Tongue (tissue), 1 donor: ENCODE measurements at regions not wholly inside any gene's neighbourhood (a gene's known extent, or its start where the extent isn't known, plus 50 kb on each side); places are given as distances from the start of the nearest gene placed in this dataset.
"Not testable (repeated sequence)": the region's sequence is repeated elsewhere in the genome, so short reads cannot be mapped to it uniquely, and the experiment has no call there.

Experiments
- DNase-seq: peaks from one replicate; pipeline ENCODE4 v3.0.0-alpha.2; 2015

- DNase-seq, result no peak
Observed at GRCh38 chr18:11379660-11380059, 229.7 kb upstream of the SLC35G4 start.

DNA sequence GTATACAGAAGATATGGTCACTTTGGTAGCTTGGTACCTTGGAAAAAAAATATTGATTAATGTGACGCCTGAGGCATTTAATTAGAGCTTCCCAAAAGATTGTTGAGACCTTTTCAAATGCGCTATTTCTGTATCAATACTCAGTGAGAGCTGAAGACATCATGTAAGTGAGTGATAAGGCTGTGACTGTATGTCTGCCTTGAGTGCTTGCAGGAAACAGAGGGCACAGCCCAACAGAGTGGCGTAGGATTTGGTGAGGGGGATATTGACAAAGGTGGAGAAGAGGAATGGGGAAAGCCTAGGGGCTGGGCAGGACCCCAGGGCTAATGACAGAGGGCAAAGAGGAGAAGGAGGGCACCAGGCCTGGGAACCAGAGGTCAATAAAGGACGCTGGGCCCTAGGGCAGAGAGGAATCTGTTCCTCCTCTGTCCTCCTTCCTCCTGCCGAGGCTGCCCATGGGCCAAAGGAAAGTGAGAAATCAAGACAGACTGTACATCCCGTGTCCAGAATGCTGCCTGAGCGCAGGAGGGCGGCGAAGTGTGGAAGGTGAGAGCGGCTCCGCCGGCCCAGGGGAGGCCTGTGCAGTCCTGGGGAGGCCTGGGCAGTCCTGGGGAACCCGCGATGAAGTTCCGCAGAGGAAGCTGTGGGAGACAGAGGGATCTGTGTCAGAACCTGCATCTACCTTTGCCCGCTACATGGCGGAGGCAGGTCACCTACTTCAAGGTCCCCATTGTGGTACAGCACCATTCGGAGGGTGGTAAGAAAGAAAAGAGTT, 228.6 kb upstream of the PIEZO2 start:
- DNase-seq, result no peak

- no peak for DNase-seq
Observed at GRCh38 chr18:11372163-11372562, 222.8 kb upstream of the PIEZO2 start.

- DNase-seq, result no peak
Observed at GRCh38 chr18:11369556-11369955, 220.2 kb upstream of the PIEZO2 start.

- no peak for DNase-seq
Observed at GRCh38 chr18:11368020-11368419, 218.7 kb upstream of the PIEZO2 start.

- no peak for DNase-seq
Observed at GRCh38 chr18:11367351-11367750, 218.0 kb upstream of the PIEZO2 start.

DNA sequence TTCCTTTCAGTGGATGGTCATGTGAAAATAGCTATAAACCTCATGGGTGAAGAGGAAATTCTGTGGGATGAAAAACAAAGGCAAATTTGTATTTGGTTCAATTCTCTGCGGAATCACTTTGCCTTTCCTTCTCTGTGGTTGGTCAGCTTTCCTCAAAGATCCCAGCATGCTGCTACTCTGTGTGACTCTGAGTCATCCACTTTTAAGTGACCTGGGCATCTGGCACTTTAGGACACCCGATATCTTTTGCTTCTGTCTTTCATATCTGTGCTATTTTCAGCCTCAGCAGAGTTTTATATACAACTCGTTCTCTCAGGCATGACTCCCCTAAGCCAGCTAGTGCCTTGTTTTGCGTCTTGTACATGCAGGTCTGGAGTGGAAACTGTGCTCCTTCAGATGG, 217.0 kb upstream of the PIEZO2 start:
- DNase-seq, result peak; percentile 81

DNA sequence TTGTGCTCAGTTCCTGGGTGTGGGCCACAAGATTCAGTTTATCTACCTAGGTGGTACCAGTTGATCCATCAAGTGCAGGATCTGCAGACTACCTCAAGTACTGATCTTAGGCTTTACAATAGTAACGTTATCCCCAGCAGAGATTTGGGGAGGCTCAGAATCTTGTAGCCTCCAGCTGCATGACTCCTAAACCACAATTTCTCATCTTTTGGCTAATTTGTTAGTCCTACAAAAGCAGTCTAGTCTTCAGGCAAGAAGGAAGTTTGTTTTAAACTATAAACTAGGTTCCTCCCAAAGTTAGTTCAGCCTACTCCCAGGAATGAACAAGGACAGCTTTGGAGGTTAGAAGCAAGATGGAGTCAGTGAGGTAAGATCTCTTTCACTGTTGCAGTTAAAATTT, 213.5 kb upstream of the PIEZO2 start:
- DNase-seq, result no peak

GRCh38 chr18:11361862-11362261, 212.5 kb upstream of the PIEZO2 start:
- DNase-seq, result not testable (repeated sequence)

- DNase-seq, result no peak
Observed at GRCh38 chr18:11357678-11358077, 208.3 kb upstream of the PIEZO2 start.

DNA sequence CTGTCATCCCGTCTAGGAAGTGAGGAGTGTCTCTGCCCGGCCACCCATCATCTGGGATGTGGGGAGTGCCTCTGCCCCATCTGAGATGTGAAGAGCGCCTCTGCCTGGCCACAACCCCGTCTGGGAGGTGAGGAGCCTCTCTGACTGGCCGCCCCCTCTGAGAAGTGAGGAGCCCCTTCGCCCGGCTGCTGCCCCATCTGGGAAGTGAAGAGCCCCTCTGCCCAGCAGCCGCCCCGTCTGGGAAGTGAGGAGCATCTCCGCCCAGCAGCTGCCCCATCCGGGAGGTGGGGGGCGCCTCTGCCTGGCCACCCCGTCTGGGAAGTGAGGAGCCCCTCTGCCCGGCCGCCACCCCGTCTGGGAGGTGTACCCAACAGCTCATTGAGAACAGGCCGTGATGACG, 195.2 kb upstream of the PIEZO2 start:
- DNase-seq, result not testable (repeated sequence)

DNA sequence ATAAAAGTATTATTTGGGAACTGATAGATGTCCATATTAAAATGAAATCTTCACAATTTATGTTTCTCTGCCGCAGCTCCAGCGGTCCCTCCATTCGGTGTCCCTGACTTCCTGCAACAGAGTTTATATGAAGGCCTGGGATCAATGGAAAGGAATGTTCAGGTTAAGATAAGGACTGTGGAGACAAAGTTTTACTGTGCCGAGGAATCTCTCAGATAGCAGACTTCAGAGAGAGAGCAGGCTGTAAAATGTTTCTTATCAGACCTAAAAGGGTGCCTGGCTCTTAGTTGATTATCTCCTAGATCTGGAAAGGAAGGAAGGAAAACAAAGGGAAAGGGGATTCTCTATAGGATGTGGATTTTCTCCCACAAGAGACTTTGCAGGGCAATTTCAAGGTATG, 193.7 kb upstream of the PIEZO2 start:
- no peak for DNase-seq

DNA sequence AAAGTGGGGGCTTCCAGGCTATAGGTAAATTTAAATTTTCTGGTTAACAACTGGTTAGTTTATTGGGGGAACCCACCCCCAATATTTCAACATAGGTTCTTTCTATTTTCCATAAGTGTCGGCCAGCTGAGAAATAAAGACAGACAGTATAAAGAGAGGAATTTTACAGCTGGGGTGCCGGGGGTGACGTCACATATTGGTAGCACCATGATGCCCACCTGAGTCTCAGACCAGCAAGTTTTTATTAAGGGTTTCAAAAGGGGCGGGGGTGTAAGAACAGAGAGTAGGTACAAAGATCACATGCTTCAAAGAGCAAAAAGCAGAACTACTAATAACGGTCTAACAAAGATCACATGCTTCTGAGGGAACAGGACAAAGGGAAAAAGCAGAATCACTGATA, 192.7 kb upstream of the PIEZO2 start:
- not testable (repeated sequence) for DNase-seq

DNA sequence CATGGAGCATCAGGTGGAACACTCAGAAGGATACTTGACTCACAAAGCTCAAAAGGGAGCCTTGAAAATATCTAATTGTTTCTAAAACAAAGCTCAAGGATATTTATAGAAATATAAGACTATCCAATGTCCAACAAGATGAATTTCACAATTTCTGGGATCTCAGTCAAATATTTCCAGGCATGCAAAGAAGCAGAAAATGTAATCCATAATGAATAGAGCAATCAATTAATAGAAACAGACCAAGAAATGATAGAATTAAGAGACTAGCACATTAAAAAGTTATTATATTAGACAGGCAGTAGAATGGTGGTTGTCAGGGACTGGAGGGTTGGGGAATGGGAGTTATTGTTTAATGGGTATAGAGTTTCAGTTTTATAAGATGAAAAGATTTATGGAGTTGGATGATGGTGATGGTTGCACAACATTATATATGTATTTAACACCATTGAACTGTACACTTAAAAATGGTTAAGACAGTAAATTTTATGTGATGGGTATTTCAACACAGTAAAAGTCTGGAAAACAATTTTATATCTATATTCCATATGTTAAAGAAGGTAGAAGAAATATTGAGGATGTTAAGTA, 189.9 kb upstream of the PIEZO2 start:
- DNase-seq, result no peak

DNA sequence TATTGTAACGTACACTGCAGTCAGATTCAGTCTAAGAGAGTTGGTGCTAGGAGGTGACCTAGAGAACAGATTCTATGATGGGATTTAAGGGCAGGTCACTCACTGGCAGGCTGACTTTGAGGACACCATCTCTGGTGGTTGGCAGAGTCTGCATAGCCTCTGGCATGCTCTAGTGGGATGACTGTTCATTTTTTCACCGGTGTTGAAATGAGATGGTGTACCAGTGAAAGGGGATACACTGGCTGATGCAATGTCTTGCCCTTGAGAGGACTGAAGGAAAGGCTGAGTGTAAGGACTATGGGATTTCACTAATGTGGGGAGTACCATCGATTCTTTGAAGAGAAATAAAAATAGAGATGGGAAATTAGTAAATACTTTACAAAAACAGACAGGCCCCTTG, 186.9 kb upstream of the PIEZO2 start:
- DNase-seq, result no peak

DNA sequence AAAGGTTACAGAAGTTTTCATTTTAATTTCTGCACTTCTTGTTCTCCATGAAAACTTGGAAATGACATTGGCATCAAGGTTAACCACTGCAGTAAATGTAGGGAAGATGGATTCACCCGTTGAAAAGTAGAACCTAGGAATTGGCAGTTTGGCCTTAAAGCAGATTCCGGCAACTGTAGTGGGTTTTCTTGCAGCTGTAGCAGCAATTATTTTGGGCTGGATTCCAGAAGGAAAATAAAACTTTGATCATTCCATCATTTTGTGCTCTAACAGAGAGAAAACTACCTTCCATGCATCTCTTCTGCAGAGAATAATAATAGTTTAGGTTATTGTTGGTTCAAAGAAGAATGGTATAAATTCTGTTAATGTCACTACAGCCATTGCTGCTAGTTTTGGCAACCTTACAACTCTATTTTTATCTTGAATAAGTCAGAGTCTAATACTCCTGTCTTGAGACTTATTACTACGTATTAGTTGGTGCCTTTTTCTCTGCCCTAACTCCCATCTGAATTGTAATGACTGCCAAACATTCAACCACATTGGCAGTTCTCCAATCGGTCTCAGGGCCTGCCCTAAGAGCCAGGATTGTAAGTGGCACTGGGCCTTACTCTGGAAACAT, 178.1 kb upstream of the PIEZO2 start:
- DNase-seq, result peak; percentile 53

- no peak for DNase-seq
Observed at GRCh38 chr18:11324956-11325882, 175.8 kb upstream of the PIEZO2 start.

- peak; percentile 19 for DNase-seq
Observed at GRCh38 chr18:11324510-11324909, 175.1 kb upstream of the PIEZO2 start.

DNA sequence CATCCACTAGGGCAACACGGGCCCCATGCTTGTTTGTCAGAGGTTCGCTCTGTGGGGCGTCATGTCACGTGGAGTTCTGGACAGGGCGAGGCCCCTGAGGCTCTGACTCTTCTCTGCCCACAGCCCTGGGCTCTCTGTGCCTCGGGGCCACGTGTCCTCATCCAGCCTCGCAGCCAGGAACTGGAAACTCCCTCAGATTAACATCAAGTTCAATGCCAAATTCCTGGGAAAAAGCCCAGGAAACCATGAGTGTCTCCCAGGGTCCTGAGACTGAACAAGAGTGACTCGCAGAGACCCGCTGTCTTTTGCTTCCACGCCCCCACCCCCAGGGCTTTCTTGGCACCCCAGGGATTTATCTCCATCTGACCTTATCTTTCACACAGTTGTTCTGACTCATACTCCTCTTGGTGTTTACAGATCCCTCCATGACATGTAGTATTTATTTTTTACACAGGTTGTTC, 174.0 kb upstream of the PIEZO2 start:
- DNase-seq, result no peak

DNA sequence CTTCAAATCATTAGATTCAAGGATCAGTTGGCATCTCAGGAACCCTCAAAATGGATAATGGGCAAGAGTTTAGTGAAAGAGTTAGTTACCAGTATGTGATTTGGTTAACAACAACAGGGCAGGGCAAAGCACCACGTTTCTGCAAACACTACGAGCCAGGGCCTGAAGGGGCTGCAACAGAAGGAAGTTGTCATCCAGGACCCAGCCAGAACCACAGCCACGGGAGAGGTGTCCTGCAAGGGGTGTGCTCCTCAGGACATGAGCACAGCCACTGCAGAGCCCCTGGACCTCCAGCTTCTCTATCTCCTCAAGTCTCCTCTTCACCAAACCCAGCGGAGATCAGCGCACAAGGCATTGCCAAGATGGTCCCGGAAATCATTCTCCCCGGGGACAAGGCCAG, 173.3 kb upstream of the PIEZO2 start:
- no peak for DNase-seq

- no peak for DNase-seq
Observed at GRCh38 chr18:11322006-11322405, 172.6 kb upstream of the PIEZO2 start.

DNA sequence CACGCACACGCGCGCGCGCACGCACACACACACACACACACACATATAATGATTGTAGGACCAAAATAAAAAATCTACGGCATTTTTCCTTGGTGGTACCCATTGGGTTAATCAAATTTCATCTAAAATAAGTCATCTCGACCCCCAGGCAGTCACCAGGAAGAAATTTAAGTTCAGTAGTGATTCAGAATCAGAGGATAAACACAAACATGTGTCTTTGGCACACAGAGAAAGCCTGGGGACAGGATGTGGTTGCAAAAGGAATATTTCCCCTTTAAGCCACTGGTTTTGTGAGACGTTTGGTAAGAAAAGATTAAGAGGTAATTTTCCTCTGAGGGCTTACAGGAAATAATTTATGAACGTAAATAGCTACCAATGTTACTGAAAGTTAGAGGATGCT, 171.6 kb upstream of the PIEZO2 start:
- DNase-seq, result no peak

DNA sequence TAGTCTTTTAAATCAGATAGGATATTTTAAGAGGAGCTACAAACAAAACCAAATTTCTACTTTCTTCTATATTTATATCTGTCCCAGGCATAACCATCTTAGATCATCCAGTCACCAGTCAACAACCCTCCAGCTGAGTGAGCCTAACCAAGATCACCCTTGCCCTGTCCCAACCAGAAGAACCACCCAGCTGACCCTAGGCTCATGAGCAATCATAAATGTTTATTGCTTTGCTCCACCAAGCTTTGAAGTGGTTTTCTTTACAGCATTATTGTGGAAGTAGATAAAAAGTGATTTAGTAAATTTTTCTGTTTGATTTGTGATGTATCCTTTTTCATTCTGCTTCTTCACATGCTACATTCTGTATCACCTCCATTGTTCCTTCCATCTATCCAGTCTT, 167.2 kb upstream of the PIEZO2 start:
- no peak for DNase-seq
